Karpas-422 (cell line): ENCODE measurements at regions not wholly inside any gene's neighbourhood (a gene's known extent, or its start where the extent isn't known, plus 50 kb on each side); places are given as distances from the start of the nearest gene placed in this dataset.

Source experiments
- DNase-seq: peaks from one replicate; pipeline ENCODE4 v3.0.0-alpha.2; 2015
- H2AFZ ChIP-seq: fragments of 200-600 bp; sonication (generic); 2 replicates; pipeline ENCODE4 v1.6.1; 2014; ENCODE audit warnings: antibody characterized with exemption, low read length, mixed read lengths
- H3K27ac ChIP-seq: fragments of 200-600 bp; sonication (generic); 2 replicates; pipeline ENCODE4 v1.5.1; 2014; ENCODE audit warnings: mild to moderate bottlenecking, low read length, moderate library complexity
- H3K27me3 ChIP-seq: fragments of 200-600 bp; sonication (generic); 2 replicates; pipeline ENCODE4 v1.6.1; 2014; ENCODE audit warnings: low read length, mixed read lengths
- H3K36me3 ChIP-seq: fragments of 200-600 bp; sonication (generic); 2 replicates; pipeline ENCODE4 v1.6.1; 2014; ENCODE audit warnings: low read length, mixed read lengths; ENCODE audit not compliant: insufficient read depth
- H3K4me1 ChIP-seq: fragments of 200-600 bp; sonication (generic); 2 replicates; pipeline ENCODE4 v1.6.1; 2014; ENCODE audit warnings: mild to moderate bottlenecking, low read length, mixed read lengths
- H3K4me2 ChIP-seq: fragments of 200-600 bp; sonication (generic); 2 replicates; pipeline ENCODE4 v1.6.1; 2014; ENCODE audit warnings: low read length, low read depth, mild to moderate bottlenecking; ENCODE audit not compliant: poor library complexity, severe bottlenecking
- H3K4me3 ChIP-seq: fragments of 200-600 bp; sonication (generic); 2 replicates; pipeline ENCODE4 v1.5.1; 2014; ENCODE audit warnings: mild to moderate bottlenecking, antibody characterized with exemption, low read length, mixed read lengths
- H3K79me2 ChIP-seq: fragments of 200-600 bp; sonication (generic); 2 replicates; pipeline ENCODE4 v1.6.1; 2014; ENCODE audit warnings: mild to moderate bottlenecking, low read length, mixed read lengths
- H3K9ac ChIP-seq: fragments of 200-600 bp; sonication (generic); 2 replicates; pipeline ENCODE4 v1.6.0; 2014; ENCODE audit warnings: low read length
- H3K9me2 ChIP-seq: fragments of 200-600 bp; sonication (generic), shearing (Covaris generic); replicated peaks from 2 replicates; pipeline ENCODE4 v1.6.0; 2014; ENCODE audit warnings: mild to moderate bottlenecking, low read length, moderate library complexity; ENCODE audit not compliant: insufficient read depth
- H3K9me3 ChIP-seq: fragments of 300-700, 200-600 bp; sonication (generic); 2 replicates; pipeline ENCODE4 v1.6.1; 2014; ENCODE audit warnings: low read length, mixed read lengths
- H4K20me1 ChIP-seq: fragments of 200-600 bp; sonication (generic); 2 replicates; pipeline ENCODE4 v1.6.1; 2014; ENCODE audit warnings: mild to moderate bottlenecking, antibody characterized with exemption, low read length, low read depth; ENCODE audit not compliant: insufficient read depth

DNA sequence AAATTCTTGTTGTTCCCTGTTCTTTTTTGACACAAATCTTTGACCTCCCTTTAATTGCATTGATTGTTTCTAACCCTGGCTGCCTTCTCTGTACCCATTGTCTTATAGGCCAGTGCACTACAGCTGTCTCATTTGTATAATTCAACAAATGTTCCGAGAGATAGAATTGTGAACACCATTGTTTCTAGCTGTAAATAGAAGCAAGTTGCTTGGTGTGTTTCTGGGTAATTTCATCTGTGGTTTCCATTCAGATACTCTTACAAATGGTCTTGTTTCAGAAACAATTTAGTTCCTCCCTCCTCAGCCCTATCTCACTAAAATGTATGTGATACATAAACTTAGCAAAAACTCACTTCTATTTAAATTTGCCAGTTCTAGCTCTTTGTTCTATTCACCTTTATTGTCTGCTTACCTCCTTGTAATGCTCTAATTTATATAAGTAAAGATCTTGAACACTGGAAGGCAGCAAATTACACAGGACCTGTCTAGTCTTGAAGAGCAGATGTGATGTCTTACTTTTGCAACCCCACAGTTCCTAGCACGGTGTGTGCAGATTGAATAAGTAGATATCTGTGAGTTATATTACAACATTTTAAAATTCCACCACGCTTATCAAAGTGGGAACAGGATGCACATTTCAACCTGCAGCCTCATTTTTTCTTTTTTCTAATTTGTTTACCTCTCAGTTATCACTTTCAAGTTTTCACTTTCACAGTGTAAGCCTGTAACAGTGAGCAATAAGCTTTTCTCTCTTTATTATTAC is 515.6 kb upstream of the ZP4 start:
- Histone ChIP-seq H3K27me3 (no peaks in the 10 kb centered on the region), H3K79me2 (no peaks in the 10 kb centered on the region), H3K36me3 (no peaks in the 10 kb centered on the region), H3K4me2 (no peak overlapping the region), H3K4me3 (no peak overlapping the region), H3K4me1 (no peaks in the 10 kb centered on the region), H4K20me1 (no peaks in the 10 kb centered on the region), H3K9me2 (no peaks in the 10 kb centered on the region), H3K9me3 (peaks cover 5% of the 10 kb centered on the region; the same call in 1 of the 2 replicates), H3K27ac (no peak overlapping the region), H2AFZ (no peak overlapping the region), H3K9ac (no peak overlapping the region)
- no peak for DNase-seq

DNA sequence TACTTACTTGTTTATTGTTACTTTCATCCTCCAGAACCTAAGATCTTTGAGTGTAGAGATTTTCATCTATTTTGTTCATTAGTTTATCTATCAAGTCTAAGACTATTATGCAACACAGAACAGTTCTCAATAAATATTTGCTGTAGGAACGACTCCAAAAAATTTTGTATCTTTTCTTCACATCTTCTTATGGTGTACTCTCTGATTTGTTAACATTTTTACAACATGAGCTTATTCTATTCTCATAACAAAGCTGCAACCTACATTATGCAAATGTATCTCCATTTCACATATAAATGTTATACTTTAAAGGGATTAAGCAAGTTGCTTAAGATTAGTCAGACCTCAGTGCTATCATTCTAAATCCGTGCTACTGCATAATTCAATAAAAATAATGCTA is 514.2 kb upstream of the ZP4 start:
- H2AFZ ChIP-seq: no peak overlapping the region
- no peaks in the 10 kb centered on the region for H3K9me2 ChIP-seq
- H3K4me3 ChIP-seq: no peak overlapping the region
- no peaks in the 10 kb centered on the region for H3K27me3 ChIP-seq
- H3K9me3 ChIP-seq: peaks cover 5% of the 10 kb centered on the region; the same call in 1 of the 2 replicates
- H3K36me3 ChIP-seq: no peaks in the 10 kb centered on the region
- H3K4me2 ChIP-seq: no peak overlapping the region
- no peak for DNase-seq
- H3K27ac ChIP-seq: no peak overlapping the region
- H3K9ac ChIP-seq: no peak overlapping the region
- no peaks in the 10 kb centered on the region for H4K20me1 ChIP-seq
- H3K4me1 ChIP-seq: no peaks in the 10 kb centered on the region
- no peaks in the 10 kb centered on the region for H3K79me2 ChIP-seq

DNA sequence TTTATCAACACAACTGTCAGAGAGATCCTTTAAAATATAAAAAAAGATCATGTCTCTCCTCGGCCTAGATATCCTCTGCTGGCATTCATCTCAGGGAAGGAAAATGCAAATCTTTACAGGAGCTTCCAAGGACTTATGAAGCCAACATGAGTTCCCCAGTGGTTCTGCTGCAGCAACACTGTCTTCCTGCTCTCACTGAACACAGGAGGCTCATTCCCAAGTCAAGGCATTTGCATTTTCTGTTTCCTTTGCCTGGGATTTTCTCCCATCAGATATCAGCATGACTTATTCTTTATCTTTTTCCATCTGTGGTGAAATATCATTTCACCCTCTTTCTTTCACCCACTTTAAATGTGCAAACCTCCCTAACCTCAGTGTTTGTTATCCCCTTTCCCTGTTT is 513.8 kb upstream of the ZP4 start:
- no peak overlapping the region for H3K9ac ChIP-seq
- H3K27me3 ChIP-seq: no peaks in the 10 kb centered on the region
- H3K4me1 ChIP-seq: no peaks in the 10 kb centered on the region
- no peak overlapping the region for H3K4me2 ChIP-seq
- no peaks in the 10 kb centered on the region for H4K20me1 ChIP-seq
- no peak for DNase-seq
- H3K9me3 ChIP-seq: peaks cover 6% of the 10 kb centered on the region; the same call in 1 of the 2 replicates
- no peak overlapping the region for H3K27ac ChIP-seq
- no peaks in the 10 kb centered on the region for H3K36me3 ChIP-seq
- H3K79me2 ChIP-seq: no peaks in the 10 kb centered on the region
- no peak overlapping the region for H3K4me3 ChIP-seq
- H3K9me2 ChIP-seq: no peaks in the 10 kb centered on the region
- H2AFZ ChIP-seq: no peak overlapping the region

DNA sequence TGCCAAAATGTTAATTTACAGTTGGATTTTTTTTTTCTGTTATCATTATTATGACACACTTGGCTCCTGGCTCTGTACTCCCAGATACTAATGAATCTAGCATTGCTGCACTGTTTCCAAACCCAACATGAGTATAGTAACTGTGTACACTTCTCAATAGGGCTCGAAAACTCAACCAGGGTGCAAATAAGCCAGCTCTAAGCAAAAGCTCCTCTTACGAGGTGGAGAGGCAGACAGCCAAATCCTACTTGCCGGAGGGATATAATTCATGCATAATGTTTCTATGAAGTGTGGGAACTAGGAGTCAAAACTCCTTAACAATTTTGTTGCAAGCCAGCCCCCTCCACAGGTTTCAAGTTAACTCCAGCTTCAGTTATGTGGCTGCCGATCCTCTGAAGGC is 510.4 kb upstream of the ZP4 start:
- Histone ChIP-seq H3K9me2 (no peaks in the 10 kb centered on the region), H3K4me2 (no peak overlapping the region), H3K4me1 (no peaks in the 10 kb centered on the region)

DNA sequence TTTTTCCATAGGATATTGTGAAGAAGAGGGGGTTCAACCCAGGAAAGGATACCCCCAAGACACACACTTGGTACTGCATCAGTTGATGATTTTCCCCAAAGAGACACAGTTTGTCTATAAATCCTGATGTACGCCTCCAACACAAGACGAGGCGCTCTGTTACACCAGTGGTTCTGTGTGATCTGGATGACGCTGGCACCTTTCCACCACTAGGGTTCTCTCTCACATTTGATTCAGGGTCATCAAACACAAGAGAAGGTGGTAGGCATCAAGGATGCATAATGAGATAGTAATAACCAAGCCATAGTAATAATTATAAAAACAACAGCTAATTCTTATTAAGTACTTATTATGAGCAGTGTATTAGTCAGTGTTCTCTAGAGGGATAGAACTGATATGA is 508.8 kb upstream of the ZP4 start:
- H3K9me3 ChIP-seq: peaks cover 19% of the 10 kb centered on the region
- H2AFZ ChIP-seq: no peak overlapping the region
- H4K20me1 ChIP-seq: no peaks in the 10 kb centered on the region
- H3K4me3 ChIP-seq: no peak overlapping the region
- no peaks in the 10 kb centered on the region for H3K36me3 ChIP-seq
- no peaks in the 10 kb centered on the region for H3K9me2 ChIP-seq
- no peaks in the 10 kb centered on the region for H3K79me2 ChIP-seq
- no peaks in the 10 kb centered on the region for H3K4me1 ChIP-seq
- no peak overlapping the region for H3K27ac ChIP-seq
- no peak overlapping the region for H3K4me2 ChIP-seq
- no peak overlapping the region for H3K9ac ChIP-seq
- no peaks in the 10 kb centered on the region for H3K27me3 ChIP-seq
- DNase-seq: no peak

More for the DNA sequence above, 510.4 kb upstream of the ZP4 start:
- Histone ChIP-seq H3K36me3 (no peaks in the 10 kb centered on the region), H3K27ac (no peak overlapping the region), H3K4me3 (no peak overlapping the region), H3K27me3 (no peaks in the 10 kb centered on the region), H3K79me2 (no peaks in the 10 kb centered on the region), H3K9me3 (peaks cover 16% of the 10 kb centered on the region; the same call in 1 of the 2 replicates), H3K9ac (no peak overlapping the region), H2AFZ (no peak overlapping the region), H4K20me1 (no peaks in the 10 kb centered on the region)
- no peak for DNase-seq

DNA sequence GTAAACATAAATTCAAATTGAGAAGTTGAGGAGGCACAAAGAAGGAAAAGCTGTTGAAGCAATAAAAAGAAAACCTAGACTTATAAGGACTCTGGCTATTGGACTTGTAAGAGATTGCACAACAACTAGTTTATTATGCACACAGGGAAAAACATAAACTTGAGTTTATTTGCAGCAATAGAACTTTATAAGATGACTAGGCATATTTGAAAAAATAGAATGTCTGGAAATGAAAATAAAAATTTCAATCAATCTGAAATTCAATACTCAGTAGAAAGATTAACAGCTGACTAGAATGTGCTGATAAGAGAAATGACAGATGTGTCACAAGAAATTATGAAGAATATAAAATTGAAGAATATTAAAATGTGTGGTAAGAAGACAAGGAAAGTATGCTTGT is 505.4 kb upstream of the ZP4 start:
- Histone ChIP-seq H3K4me3 (no peak overlapping the region), H3K9ac (no peak overlapping the region), H3K4me2 (no peak overlapping the region), H3K27ac (no peak overlapping the region), H3K9me3 (peaks cover 16% of the 10 kb centered on the region), H3K9me2 (no peaks in the 10 kb centered on the region), H3K36me3 (no peaks in the 10 kb centered on the region), H4K20me1 (no peaks in the 10 kb centered on the region), H2AFZ (no peak overlapping the region), H3K79me2 (no peaks in the 10 kb centered on the region), H3K4me1 (no peaks in the 10 kb centered on the region), H3K27me3 (no peaks in the 10 kb centered on the region)
- no peak for DNase-seq

DNA sequence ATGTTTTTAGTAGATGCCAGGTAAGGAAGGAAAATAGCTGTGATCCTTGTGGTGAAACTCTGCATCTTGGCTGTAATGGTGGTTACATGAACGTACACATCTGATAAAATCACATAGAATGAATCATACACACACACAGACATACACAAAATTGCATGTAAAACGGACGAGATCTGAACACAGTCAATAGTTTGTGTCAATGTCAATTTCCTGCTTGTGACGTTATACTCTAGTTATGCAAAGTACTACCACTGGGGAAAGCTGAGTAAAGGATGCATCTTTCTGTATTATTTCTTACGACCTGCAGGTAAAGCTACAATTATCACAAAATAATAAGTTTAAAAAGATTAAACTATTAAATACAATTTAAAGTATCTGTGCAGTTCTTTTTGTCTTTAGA is 493.7 kb upstream of the ZP4 start:
- 0 out of 2 replicates have a peak, but pooled peaks cover 3% of the 10 kb centered on the region for H3K9me2 ChIP-seq
- no peak overlapping the region for H3K27ac ChIP-seq
- no peak overlapping the region for H3K9ac ChIP-seq
- H3K4me1 ChIP-seq: no peaks in the 10 kb centered on the region
- H3K4me2 ChIP-seq: no peak overlapping the region
- H3K27me3 ChIP-seq: no peaks in the 10 kb centered on the region
- no peaks in the 10 kb centered on the region for H3K79me2 ChIP-seq
- no peaks in the 10 kb centered on the region for H3K36me3 ChIP-seq
- no peak for DNase-seq
- no peak overlapping the region for H3K4me3 ChIP-seq
- peaks cover 18% of the 10 kb centered on the region; the same call in 1 of the 2 replicates for H3K9me3 ChIP-seq
- H4K20me1 ChIP-seq: no peaks in the 10 kb centered on the region
- no peak overlapping the region for H2AFZ ChIP-seq

DNA sequence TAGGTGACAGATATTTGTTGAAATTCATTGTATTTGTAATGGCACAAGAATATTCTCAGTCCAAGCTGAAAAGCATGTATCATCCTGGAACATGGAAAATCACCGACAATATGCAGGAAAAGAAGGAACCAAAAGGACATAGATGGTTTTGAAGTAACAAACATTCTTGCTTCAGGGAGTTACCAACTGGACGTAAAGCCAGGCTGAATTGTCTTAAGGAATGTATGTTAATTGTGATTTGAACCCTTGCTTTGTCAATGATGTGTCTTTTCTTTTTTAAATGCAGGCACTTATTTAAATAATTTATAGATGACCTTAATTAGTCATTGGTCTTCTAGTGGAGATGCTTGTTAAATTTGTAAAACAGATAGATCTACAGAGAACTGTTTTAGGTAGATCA is 489.4 kb upstream of the ZP4 start:
- H2AFZ ChIP-seq: no peak overlapping the region
- no peak overlapping the region for H3K4me2 ChIP-seq
- no peaks in the 10 kb centered on the region for H3K27me3 ChIP-seq
- H3K79me2 ChIP-seq: no peaks in the 10 kb centered on the region
- H3K36me3 ChIP-seq: no peaks in the 10 kb centered on the region
- 0 out of 2 replicates have a peak, but pooled peaks cover 1% of the 10 kb centered on the region for H3K9me2 ChIP-seq
- no peak overlapping the region for H3K27ac ChIP-seq
- no peaks in the 10 kb centered on the region for H3K4me1 ChIP-seq
- H3K9me3 ChIP-seq: peaks cover 25% of the 10 kb centered on the region
- no peaks in the 10 kb centered on the region for H4K20me1 ChIP-seq
- DNase-seq: no peak
- H3K4me3 ChIP-seq: no peak overlapping the region
- no peak overlapping the region for H3K9ac ChIP-seq
